22Rv1 (cell line): ENCODE measurements at regions not wholly inside any gene's neighbourhood (a gene's known extent, or its start where the extent isn't known, plus 50 kb on each side); places are given as distances from the start of the nearest gene placed in this dataset.

Source experiments
- ZFX ChIP-seq: fragments of 450-650 bp; IDR thresholded peaks from 2 replicates; pipeline ENCODE4 v1.6.1; 2017; ENCODE audit warnings: antibody characterized with exemption, borderline replicate concordance
- TF ChIP-seq, protein P1 (sequence below): fragments of 450-650 bp; IDR thresholded peaks from 2 replicates; pipeline ENCODE4 v1.5.1; 2017; ENCODE audit warnings: mild to moderate bottlenecking

DNA sequence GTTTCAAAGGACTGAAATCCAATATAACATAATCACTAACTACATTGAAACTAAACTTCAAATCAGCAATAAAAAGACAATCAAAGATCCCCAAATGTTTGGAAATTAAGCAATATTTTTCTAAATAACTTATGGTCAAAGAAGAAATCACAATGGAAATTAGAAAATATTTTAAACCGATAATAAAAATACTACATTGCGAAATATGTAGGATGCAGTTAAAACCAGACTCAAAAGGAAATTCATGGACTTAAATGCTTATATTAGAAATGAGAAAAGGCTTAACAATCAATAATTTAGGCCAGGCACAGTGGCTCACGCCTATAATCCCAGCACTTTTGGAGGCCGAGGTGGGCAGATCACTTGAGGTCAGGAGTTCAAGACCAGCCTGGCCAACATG is 79.0 kb upstream of the HAAO start:
- TF ChIP-seq, protein P1, sequence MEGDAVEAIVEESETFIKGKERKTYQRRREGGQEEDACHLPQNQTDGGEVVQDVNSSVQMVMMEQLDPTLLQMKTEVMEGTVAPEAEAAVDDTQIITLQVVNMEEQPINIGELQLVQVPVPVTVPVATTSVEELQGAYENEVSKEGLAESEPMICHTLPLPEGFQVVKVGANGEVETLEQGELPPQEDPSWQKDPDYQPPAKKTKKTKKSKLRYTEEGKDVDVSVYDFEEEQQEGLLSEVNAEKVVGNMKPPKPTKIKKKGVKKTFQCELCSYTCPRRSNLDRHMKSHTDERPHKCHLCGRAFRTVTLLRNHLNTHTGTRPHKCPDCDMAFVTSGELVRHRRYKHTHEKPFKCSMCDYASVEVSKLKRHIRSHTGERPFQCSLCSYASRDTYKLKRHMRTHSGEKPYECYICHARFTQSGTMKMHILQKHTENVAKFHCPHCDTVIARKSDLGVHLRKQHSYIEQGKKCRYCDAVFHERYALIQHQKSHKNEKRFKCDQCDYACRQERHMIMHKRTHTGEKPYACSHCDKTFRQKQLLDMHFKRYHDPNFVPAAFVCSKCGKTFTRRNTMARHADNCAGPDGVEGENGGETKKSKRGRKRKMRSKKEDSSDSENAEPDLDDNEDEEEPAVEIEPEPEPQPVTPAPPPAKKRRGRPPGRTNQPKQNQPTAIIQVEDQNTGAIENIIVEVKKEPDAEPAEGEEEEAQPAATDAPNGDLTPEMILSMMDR = no peak
- no peak for TF ChIP-seq ZFX
